ENCODE measurements at regions not wholly inside any gene's neighbourhood (a gene's known extent, or its start where the extent isn't known, plus 50 kb on each side); places are given as distances from the start of the nearest gene placed in this dataset.

- Histone ChIP-seq H2BK15ac (ENCODE audit: low read depth, low read length) (no peak overlapping the region), H2AK5ac (ENCODE audit: insufficient read length, low read length) (no peak overlapping the region), H4K91ac (ENCODE audit: insufficient read length, low read depth, low read length) (no peak overlapping the region), H3K27me3 (ENCODE audit: insufficient read depth, low read length) (no peaks in the 10 kb centered on the region), H3K56ac (ENCODE audit: insufficient read length, low read depth, low read length) (no peak overlapping the region), H3K9ac (ENCODE audit: extremely low read depth, insufficient read length, low read length) (no peak overlapping the region), H3K79me2 (ENCODE audit: insufficient read depth, low read length) (no peaks in the 10 kb centered on the region), H2AFZ (ENCODE audit: low read length) (no peak overlapping the region), H4K20me1 (ENCODE audit: control insufficient read depth, insufficient read depth, insufficient read length) (no peaks in the 10 kb centered on the region), H3K79me1 (ENCODE audit: insufficient read depth, low read depth, low read length, poor library complexity, severe bottlenecking) (no peaks in the 10 kb centered on the region), H2BK5ac (ENCODE audit: insufficient read length, low read length) (no peak overlapping the region), H2BK12ac (ENCODE audit: insufficient read length, low read depth, low read length) (no peak overlapping the region), H3K4me1 (ENCODE audit: insufficient read depth, low read length) (no peaks in the 10 kb centered on the region), H2BK120ac (ENCODE audit: low read depth, low read length, poor library complexity, severe bottlenecking) (no peak overlapping the region), H3K23ac (ENCODE audit: insufficient read length, low read depth, low read length) (no peak overlapping the region), H3K18ac (ENCODE audit: insufficient read length, low read depth, low read length) (no peak overlapping the region), H4K5ac (ENCODE audit: insufficient read length, low read depth, low read length) (no peak overlapping the region), H3K9me3 (ENCODE audit: control insufficient read depth, low read depth, low read length) (no peaks in the 10 kb centered on the region), H2BK20ac (ENCODE audit: low read depth, low read length, poor library complexity, severe bottlenecking) (no peak overlapping the region), H3K14ac (ENCODE audit: insufficient read depth, low read length) (no peak overlapping the region), H4K8ac (replicated peaks; ENCODE audit: insufficient read length, low read depth, low read length) (no peak overlapping the region), H3K4ac (ENCODE audit: low read depth, low read length) (no peak overlapping the region), H3T11ph (ENCODE audit: low read length) (no peak overlapping the region), H3K27ac (ENCODE audit: insufficient read length, low read depth, low read length) (no peak overlapping the region), H3K23me2 (ENCODE audit: insufficient read length, low read depth, low read length, poor library complexity, severe bottlenecking) (no peaks in the 10 kb centered on the region), H3K4me2 (ENCODE audit: insufficient read depth, insufficient read length, low read length) (no peak overlapping the region)
- no peak overlapping the region for H3K27ac Mint-ChIP-seq
- DNase-seq = no peak
- TF ChIP-seq CTCF (conservative IDR thresholded peaks at IDR 0.05) = no peak
- H3K36me3 Mint-ChIP-seq (ENCODE audit: insufficient read depth in 1 of 3, low read depth in 3 of 3) = no peaks in the 10 kb centered on the region
- no peaks in the 10 kb centered on the region; a peak in 1 of 5 replicates for H3K9me3 Mint-ChIP-seq
- H3K4me1 Mint-ChIP-seq = peaks cover 0 to 4% of the 10 kb centered on the region in 2 experiments; a peak in 1 of 4 replicates
- no CpG with 5 or more reads among the region's 4 CpGs for WGBS (ENCODE audit: extremely low coverage, insufficient read length, low lambda C conversion rate)
- no peak overlapping the region for H3K4me3 Mint-ChIP-seq
- peaks cover 4% of the 10 kb centered on the region for H3K27me3 Mint-ChIP-seq (ENCODE audit: low read depth)
Observed at GRCh38 chr1:9477535-9477934, 61.7 kb upstream of the SLC25A33 start.

Data from H9 (cell line).